IMR-90 (cell line): ENCODE measurements at regions not wholly inside any gene's neighbourhood (a gene's known extent, or its start where the extent isn't known, plus 50 kb on each side); places are given as distances from the start of the nearest gene placed in this dataset.

ENCODE experiments used
- ATAC-seq: fragments of 200-7000 bp; cut with Tn5 transposase; 2 replicates; pipeline ENCODE4 v1.9.1; 2020; ENCODE audit warnings: low read depth, mild to moderate bottlenecking, moderate library complexity
- BruUV-seq: library from RNA; stranded (reverse); fragments of 400-500 nt; replicated peaks from 2 replicates; lab custom pipeline; 2021; lab: Mats Ljungman, UMichigan
- CTCF ChIA-PET: fragments of 300-600 bp; formaldehyde crosslinking; extraction: SDS; loops from one replicate; lab custom pipeline; 2021; ENCODE audit warnings: antibody characterized with exemption; lab: Yijun Ruan, JAX
- POLR2A ChIA-PET: fragments of 300-600 bp; sonication (Branson Sonifier 250); formaldehyde crosslinking; loops from one replicate; lab custom pipeline; 2022; ENCODE audit warnings: antibody characterized with exemption; ENCODE audit not compliant: unreplicated experiment; lab: Charles Lee
- DNase-seq: peaks from one replicate; pipeline ENCODE4 v3.0.0; 2013
- H2AFZ ChIP-seq: replicated peaks from 2 replicates; pipeline ENCODE3; 2013; ENCODE audit warnings: low read length, mild to moderate bottlenecking; ENCODE audit not compliant: poor library complexity
- H2AK5ac ChIP-seq: 2 replicates; pipeline ENCODE4 v1.6.1; 2013; ENCODE audit warnings: low read depth, low read length, inconsistent platforms
- H2AK9ac ChIP-seq: replicated peaks from 2 replicates; pipeline ENCODE3; 2013; ENCODE audit warnings: mild to moderate bottlenecking, low read depth, low read length, moderate library complexity; ENCODE audit not compliant: poor library complexity
- H2BK120ac ChIP-seq: 2 replicates; pipeline ENCODE4 v1.6.1; 2013; ENCODE audit warnings: low read depth, low read length, inconsistent platforms
- H2BK15ac ChIP-seq: 3 replicates; pipeline ENCODE4 v1.6.1; 2013; ENCODE audit warnings: low read depth, low read length, inconsistent platforms
- H2BK20ac ChIP-seq: 2 replicates; pipeline ENCODE4 v1.6.1; 2013; ENCODE audit warnings: low read depth, mild to moderate bottlenecking, inconsistent platforms, low read length, moderate library complexity
- H2BK5ac ChIP-seq: 2 replicates; pipeline ENCODE4 v1.6.1; 2013; ENCODE audit warnings: mild to moderate bottlenecking, low read depth, low read length, inconsistent platforms; ENCODE audit not compliant: poor library complexity, severe bottlenecking
- H3K14ac ChIP-seq: replicated peaks from 2 replicates; pipeline ENCODE4 v1.6.1; 2013; ENCODE audit warnings: low read depth, low read length, inconsistent platforms
- H3K18ac ChIP-seq: 2 replicates; pipeline ENCODE4 v1.6.1; 2013; ENCODE audit warnings: low read depth, low read length, control low read depth
- H3K23ac ChIP-seq: 2 replicates; pipeline ENCODE4 v1.6.1; 2013; ENCODE audit warnings: low read depth, low read length, inconsistent platforms
- H3K27ac ChIP-seq: 2 replicates; pipeline ENCODE4 v1.5.1; 2013; ENCODE audit warnings: mild to moderate bottlenecking, control low read depth, low read length; ENCODE audit not compliant: insufficient read depth
- H3K27me3 ChIP-seq: 2 replicates; pipeline ENCODE4 v1.6.1; 2013; ENCODE audit warnings: low read length; ENCODE audit not compliant: control insufficient read depth, insufficient read depth
- H3K36me3 ChIP-seq: 2 replicates; pipeline ENCODE4 v1.6.1; 2013; ENCODE audit warnings: low read length, mixed read lengths; ENCODE audit not compliant: control insufficient read depth, insufficient read depth
- H3K4ac ChIP-seq: 2 replicates; pipeline ENCODE4 v1.6.1; 2013; ENCODE audit warnings: low read depth, low read length, inconsistent platforms
- H3K4me1 ChIP-seq: 2 replicates; pipeline ENCODE4 v1.6.1; 2013; ENCODE audit warnings: low read length, mixed read lengths; ENCODE audit not compliant: control insufficient read depth, insufficient read depth
- H3K4me2 ChIP-seq: 2 replicates; pipeline ENCODE4 v1.6.1; 2013; ENCODE audit warnings: low read depth, mild to moderate bottlenecking, control low read depth, low read length, moderate library complexity
- H3K4me3 ChIP-seq: 2 replicates; pipeline ENCODE4 v1.5.1; 2013; ENCODE audit warnings: low read depth, mild to moderate bottlenecking, control low read depth, low read length, moderate library complexity; ENCODE audit not compliant: insufficient read depth
- H3K56ac ChIP-seq: 2 replicates; pipeline ENCODE4 v1.6.1; 2013; ENCODE audit warnings: low read length, inconsistent platforms; ENCODE audit not compliant: insufficient read depth; ENCODE audit errors: extremely low read depth
- H3K79me1 ChIP-seq, 2 experiments: 2 replicates each; pipeline ENCODE4 v1.6.1; 2013; ENCODE audit warnings: low read length in 2 of 2, inconsistent platforms in 1 of 2, low read depth in 1 of 2
- H3K9ac ChIP-seq: 2 replicates; pipeline ENCODE4 v1.6.1; 2013; ENCODE audit warnings: low read depth, low read length, control low read depth
- H3K9me1 ChIP-seq: 2 replicates; pipeline ENCODE4 v1.6.1; 2013; ENCODE audit warnings: low read length, inconsistent platforms; ENCODE audit not compliant: insufficient read depth
- H3K9me3 ChIP-seq: 2 replicates; pipeline ENCODE4 v1.6.1; 2013; ENCODE audit warnings: low read length; ENCODE audit not compliant: control insufficient read depth, insufficient read depth
- H4K20me1 ChIP-seq: 2 replicates; pipeline ENCODE4 v1.6.1; 2013; ENCODE audit warnings: low read length, inconsistent platforms; ENCODE audit not compliant: insufficient read depth
- H4K5ac ChIP-seq: 2 replicates; pipeline ENCODE4 v1.6.1; 2013; ENCODE audit warnings: mild to moderate bottlenecking, low read depth, low read length, control low read depth
- H4K8ac ChIP-seq, 2 experiments: 2 replicates each; pipeline ENCODE4 v1.6.1; 2013; ENCODE audit warnings: low read depth in 2 of 2, low read length in 2 of 2, control low read depth in 1 of 2, inconsistent platforms in 1 of 2
- H4K91ac ChIP-seq: 2 replicates; pipeline ENCODE4 v1.6.1; 2013; ENCODE audit warnings: low read depth, low read length, inconsistent platforms; ENCODE audit not compliant: insufficient read depth
- CHD1 ChIP-seq: IDR thresholded peaks from 2 replicates; pipeline ENCODE4 v1.6.1; 2012; ENCODE audit warnings: low read depth, low read length, improper control_type of control experiment
- MAZ ChIP-seq: IDR thresholded peaks from 2 replicates; pipeline ENCODE4 v1.6.1; 2012; ENCODE audit warnings: low read depth, mild to moderate bottlenecking, low read length, improper control_type of control experiment, moderate library complexity, borderline replicate concordance
- MXI1 ChIP-seq: IDR thresholded peaks from 2 replicates; pipeline ENCODE4 v1.6.1; 2012; ENCODE audit warnings: low read depth, mild to moderate bottlenecking, low read length, moderate library complexity, borderline replicate concordance
- RAD21 ChIP-seq: IDR thresholded peaks from 2 replicates; pipeline ENCODE4 v1.6.1; 2012; ENCODE audit warnings: low read length, improper control_type of control experiment
- WGBS, 2 experiments: methylation state at CpG; one replicate each; pipeline versions ENCODE4 v1.1.5 to v1.1.7; 2013; ENCODE audit warnings: missing lambda C conversion rate in 2 of 2; ENCODE audit not compliant: insufficient read length in 1 of 2; ENCODE audit errors: extremely low coverage in 2 of 2; 5-methylcytosine and 5-hydroxymethylcytosine counted together
- dilution Hi-C: fragments of 300-500 bp; cut with HindIII; formaldehyde crosslinking; loops from one replicate; pipeline ENCODE4 v1.14.3; 2018; ENCODE audit warnings: low sequenced_read_pairs; ENCODE audit not compliant: unreplicated experiment
- in situ Hi-C: fragments of 300-500 bp; cut with MboI; formaldehyde crosslinking; loops from 3 replicates; pipeline ENCODE4 v1.14.3; 2019; ENCODE audit warnings: low sequenced_read_pairs, inconsistent platforms, mixed read lengths
- intact Hi-C: fragments of 100-400 bp; cut with micrococcal nuclease; formaldehyde crosslinking; loops from 2 replicates; pipeline ENCODE4 v1.10.0; 2022
- TF ChIP-seq, protein P1 (sequence below): conservative IDR thresholded peaks from 2 replicates; pipeline ENCODE4 v1.5.1; 2012; ENCODE audit warnings: mild to moderate bottlenecking, low read depth, low read length, improper control_type of control experiment

DNA sequence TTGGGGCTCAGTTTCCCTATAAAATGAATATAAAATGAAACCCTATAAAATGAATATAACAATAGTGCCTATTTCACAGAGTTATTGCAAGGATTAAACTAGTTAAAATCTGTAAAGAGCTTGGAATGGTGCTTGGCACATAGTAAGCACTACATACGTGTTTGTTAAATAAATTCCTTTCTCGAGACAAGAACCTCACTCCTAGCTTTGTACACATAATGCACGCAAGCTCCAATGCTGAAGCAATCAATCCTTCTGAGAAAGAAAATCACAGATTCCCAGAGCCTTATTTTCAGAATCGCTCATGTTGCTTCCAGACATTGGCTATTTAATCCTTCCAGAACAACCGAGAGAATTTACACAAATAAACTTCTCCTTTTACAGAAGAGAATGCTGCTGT lies 440.9 kb downstream of the IRS1 start:
- ATAC-seq = no peak
- Histone ChIP-seq H4K5ac (no peak overlapping the region), H2BK20ac (no peak overlapping the region), H3K23ac (no peak overlapping the region), H3K27me3 (no peaks in the 10 kb centered on the region), H2AK5ac (no peak overlapping the region), H2AFZ (no peak overlapping the region), H4K91ac (no peak overlapping the region), H2AK9ac (no peak overlapping the region), H3K79me1 (no peaks in the 10 kb centered on the region), H3K36me3 (no peaks in the 10 kb centered on the region), H3K9me1 (peaks cover 4% of the 10 kb centered on the region; the same call in 1 of the 2 replicates), H3K56ac (no peak overlapping the region), H3K9me3 (no peaks in the 10 kb centered on the region), H2BK5ac (no peak overlapping the region), H3K27ac (no peak overlapping the region), H3K4me1 (peaks cover 10% of the 10 kb centered on the region), H3K4ac (no peak overlapping the region), H4K8ac (no peak overlapping the region), H3K4me3 (no peak overlapping the region), H3K9ac (no peak overlapping the region), H2BK120ac (no peak overlapping the region), H3K14ac (no peak overlapping the region), H4K20me1 (no peaks in the 10 kb centered on the region), H3K18ac (no peak overlapping the region), H3K4me2 (no peak overlapping the region), H2BK15ac (no peak overlapping the region)
- no TSS peak for BruUV-seq
- TF ChIP-seq CHD1 (no peak), MXI1 (no peak), MAZ (no peak), RAD21 (no peak)
- TF ChIP-seq, protein P1, sequence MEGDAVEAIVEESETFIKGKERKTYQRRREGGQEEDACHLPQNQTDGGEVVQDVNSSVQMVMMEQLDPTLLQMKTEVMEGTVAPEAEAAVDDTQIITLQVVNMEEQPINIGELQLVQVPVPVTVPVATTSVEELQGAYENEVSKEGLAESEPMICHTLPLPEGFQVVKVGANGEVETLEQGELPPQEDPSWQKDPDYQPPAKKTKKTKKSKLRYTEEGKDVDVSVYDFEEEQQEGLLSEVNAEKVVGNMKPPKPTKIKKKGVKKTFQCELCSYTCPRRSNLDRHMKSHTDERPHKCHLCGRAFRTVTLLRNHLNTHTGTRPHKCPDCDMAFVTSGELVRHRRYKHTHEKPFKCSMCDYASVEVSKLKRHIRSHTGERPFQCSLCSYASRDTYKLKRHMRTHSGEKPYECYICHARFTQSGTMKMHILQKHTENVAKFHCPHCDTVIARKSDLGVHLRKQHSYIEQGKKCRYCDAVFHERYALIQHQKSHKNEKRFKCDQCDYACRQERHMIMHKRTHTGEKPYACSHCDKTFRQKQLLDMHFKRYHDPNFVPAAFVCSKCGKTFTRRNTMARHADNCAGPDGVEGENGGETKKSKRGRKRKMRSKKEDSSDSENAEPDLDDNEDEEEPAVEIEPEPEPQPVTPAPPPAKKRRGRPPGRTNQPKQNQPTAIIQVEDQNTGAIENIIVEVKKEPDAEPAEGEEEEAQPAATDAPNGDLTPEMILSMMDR = no peak
- POLR2A ChIA-PET = no interaction called here
- in situ Hi-C loops (no loop called here), intact Hi-C loops (no loop called here), dilution Hi-C loops (no loop called here)
- CTCF ChIA-PET = interaction anchor here (1.1 kb wide), 1 partner anchor 16 kb away, joined by 3 read pairs; no protein-coding TSS in a partner anchor
- no peak for DNase-seq
- no CpG with 5 or more reads among the region's 5 CpGs for WGBS, 2 experiments
